ENCODE measurements at regions not wholly inside any gene's neighbourhood (a gene's known extent, or its start where the extent isn't known, plus 50 kb on each side); places are given as distances from the start of the nearest gene placed in this dataset.

GRCh38 chr22:49299821-49300231 is 527.8 kb downstream of the BRD1 start:
- Histone ChIP-seq H3K9me3 (replicated peaks; ENCODE audit: insufficient read depth, low read length) (no peaks in the 10 kb centered on the region), H3F3A (ENCODE audit: insufficient read depth, low read length) (no peaks in the 10 kb centered on the region), H3K4me3 (ENCODE audit: low read length) (no peak overlapping the region), H3K9me2 (replicated peaks; ENCODE audit: insufficient read depth, low read length) (no peaks in the 10 kb centered on the region), H3K79me2 (ENCODE audit: low read length) (no peaks in the 10 kb centered on the region), H4K20me1 (ENCODE audit: insufficient read depth, low read length) (no peaks in the 10 kb centered on the region), H3K4me1 (ENCODE audit: low read length) (no peaks in the 10 kb centered on the region), H3K4me2 (ENCODE audit: low read depth, low read length) (no peak overlapping the region), H3K27ac (ENCODE audit: low read length) (no peak overlapping the region), H2AFZ (ENCODE audit: low read length) (no peak overlapping the region), H3K36me3 (replicated peaks; ENCODE audit: insufficient read depth, low read length) (no peaks in the 10 kb centered on the region), H3K27me3 (replicated peaks; ENCODE audit: insufficient read depth, low read length) (peaks cover 87% of the 10 kb centered on the region), H3K9ac (ENCODE audit: low read length) (no peak overlapping the region)
- TF ChIP-seq CTCF (IDR thresholded peaks at IDR 0.05; ENCODE audit: low read length) (no peak), EZH2phosphoT487 (IDR thresholded peaks at IDR 0.05; ENCODE audit: low read length) (no peak), EZH2 (optimal IDR thresholded peaks at IDR 0.05; ENCODE audit: low read depth, low read length) (no peak)
- DNase-seq = no peak

- no peaks in the 10 kb centered on the region for H3K36me3 ChIP-seq (replicated peaks; ENCODE audit: insufficient read depth, low read length)
- no peak overlapping the region for H3K9ac ChIP-seq (ENCODE audit: low read length)
- no peak overlapping the region for H3K4me2 ChIP-seq (ENCODE audit: low read depth, low read length)
- no peak overlapping the region for H2AFZ ChIP-seq (ENCODE audit: low read length)
- H3K9me3 ChIP-seq (replicated peaks; ENCODE audit: insufficient read depth, low read length) = no peaks in the 10 kb centered on the region
- no peaks in the 10 kb centered on the region for H3K4me1 ChIP-seq (ENCODE audit: low read length)
- no peak overlapping the region for H3K27ac ChIP-seq (ENCODE audit: low read length)
- no peak for DNase-seq
- peaks cover 94% of the 10 kb centered on the region for H3K27me3 ChIP-seq (replicated peaks; ENCODE audit: insufficient read depth, low read length)
- TF ChIP-seq CTCF (IDR thresholded peaks at IDR 0.05; ENCODE audit: low read length) (no peak), EZH2 (optimal IDR thresholded peaks at IDR 0.05; ENCODE audit: low read depth, low read length) (no peak), EZH2phosphoT487 (IDR thresholded peaks at IDR 0.05; ENCODE audit: low read length) (no peak)
- no peak overlapping the region for H3K4me3 ChIP-seq (ENCODE audit: low read length)
- no peaks in the 10 kb centered on the region for H3K9me2 ChIP-seq (replicated peaks; ENCODE audit: insufficient read depth, low read length)
- no peaks in the 10 kb centered on the region for H4K20me1 ChIP-seq (ENCODE audit: insufficient read depth, low read length)
- no peaks in the 10 kb centered on the region for H3K79me2 ChIP-seq (ENCODE audit: low read length)
- no peaks in the 10 kb centered on the region for H3F3A ChIP-seq (ENCODE audit: insufficient read depth, low read length)
Observed at GRCh38 chr22:49298834-49299750, 528.6 kb downstream of the BRD1 start.

- TF ChIP-seq EZH2 (optimal IDR thresholded peaks at IDR 0.05; ENCODE audit: low read depth, low read length) (no peak), EZH2phosphoT487 (IDR thresholded peaks at IDR 0.05; ENCODE audit: low read length) (no peak), CTCF (IDR thresholded peaks at IDR 0.05; ENCODE audit: low read length) (no peak)
- Histone ChIP-seq H3K27ac (ENCODE audit: low read length) (no peak overlapping the region), H3K9me2 (replicated peaks; ENCODE audit: insufficient read depth, low read length) (no peaks in the 10 kb centered on the region), H3K4me1 (ENCODE audit: low read length) (no peaks in the 10 kb centered on the region), H4K20me1 (ENCODE audit: insufficient read depth, low read length) (no peaks in the 10 kb centered on the region), H3K79me2 (ENCODE audit: low read length) (no peaks in the 10 kb centered on the region), H2AFZ (ENCODE audit: low read length) (no peak overlapping the region), H3K4me2 (ENCODE audit: low read depth, low read length) (no peak overlapping the region), H3K4me3 (ENCODE audit: low read length) (no peak overlapping the region), H3F3A (ENCODE audit: insufficient read depth, low read length) (no peaks in the 10 kb centered on the region), H3K9me3 (replicated peaks; ENCODE audit: insufficient read depth, low read length) (no peaks in the 10 kb centered on the region), H3K9ac (ENCODE audit: low read length) (no peak overlapping the region), H3K27me3 (replicated peaks; ENCODE audit: insufficient read depth, low read length) (peaks cover 96% of the 10 kb centered on the region), H3K36me3 (replicated peaks; ENCODE audit: insufficient read depth, low read length) (no peaks in the 10 kb centered on the region)
- DNase-seq = no peak
Observed at GRCh38 chr22:49297871-49298721, 529.6 kb downstream of the BRD1 start.

All from MM.1S (cell line).